K562 (cell line): ENCODE measurements at regions not wholly inside any gene's neighbourhood (a gene's known extent, or its start where the extent isn't known, plus 50 kb on each side); places are given as distances from the start of the nearest gene placed in this dataset.

Experiments
- AFF4 ChIP-seq: sonication (generic); formaldehyde crosslinking; IDR thresholded peaks from 2 replicates; pipeline ENCODE4 v1.8.0; 2023; ENCODE audit warnings: mild to moderate bottlenecking, missing genetic modification reagents
- CREB1 ChIP-seq, 2 experiments: sonication (generic) in 1 of 2; formaldehyde crosslinking in 1 of 2; IDR thresholded peaks; 2 replicates each; pipeline versions ENCODE4 v1.6.1 to v1.8.0; 2012 to 2022; ENCODE audit warnings: inconsistent platforms in 1 of 2, mild to moderate bottlenecking in 1 of 2, missing genetic modification reagents in 1 of 2, moderate library complexity in 1 of 2
- FOXK2 ChIP-seq, 2 experiments: fragments of 450-650 bp; IDR thresholded peaks in 1 of 2; conservative IDR thresholded peaks in 1 of 2; 2 replicates each; pipeline ENCODE4 v1.6.1; 2016; ENCODE audit warnings: low read depth in 2 of 2, mild to moderate bottlenecking in 1 of 2
- FOXM1 ChIP-seq, 2 experiments: fragments of 450-650 bp in 1 of 2; sonication (generic) in 1 of 2; formaldehyde crosslinking in 1 of 2; IDR thresholded peaks; 2 replicates each; pipeline versions ENCODE4 v1.6.1 to v1.9.0; 2017 to 2022; ENCODE audit warnings: low read depth in 2 of 2, mild to moderate bottlenecking in 2 of 2, missing genetic modification reagents in 1 of 2, moderate library complexity in 1 of 2
- HNRNPK ChIP-seq: fragments of 200-400 bp; formaldehyde crosslinking; IDR thresholded peaks from one replicate; pipeline ENCODE4 v1.6.1; 2018; ENCODE audit warnings: mild to moderate bottlenecking, low read depth, low read length; ENCODE audit not compliant: poor library complexity, severe bottlenecking
- IRF1 ChIP-seq: sonication (generic); formaldehyde crosslinking; IDR thresholded peaks from 2 replicates; pipeline ENCODE4 v1.8.0; 2022; ENCODE audit warnings: missing genetic modification reagents, mild to moderate bottlenecking, borderline replicate concordance
- RFX5 ChIP-seq: IDR thresholded peaks from 2 replicates; pipeline ENCODE4 v1.6.1; 2011; ENCODE audit warnings: low read depth, mild to moderate bottlenecking, improper control_type of control experiment, low read length
- SMC3 ChIP-seq: conservative IDR thresholded peaks from 2 replicates; pipeline ENCODE4 v1.6.1; 2011; ENCODE audit warnings: low read depth, low read length, improper control_type of control experiment; ENCODE audit not compliant: insufficient read depth
- TBL1XR1 ChIP-seq, 2 experiments: IDR thresholded peaks; 2 replicates each; pipeline ENCODE4 v1.6.1; 2012; ENCODE audit warnings: improper control_type of control experiment in 2 of 2, low read length in 2 of 2, mild to moderate bottlenecking in 1 of 2

- no peak for TF ChIP-seq RFX5
- TF ChIP-seq HNRNPK: no peak
- no peak for TF ChIP-seq AFF4 (CRISPR knock-in tag)
- TF ChIP-seq FOXM1 (IDR thresholded peaks at IDR 0.05; ENCODE audit: low read depth): no peak
- no peak for TF ChIP-seq FOXM1 (CRISPR knock-in tag; IDR thresholded peaks at IDR 0.05; ENCODE audit: low read depth)
- no peak for TF ChIP-seq FOXK2 (conservative IDR thresholded peaks at IDR 0.05 in 1 of 2, IDR thresholded peaks at IDR 0.05 in 1 of 2; ENCODE audit: low read depth in 2 of 2)
- TF ChIP-seq TBL1XR1 (IDR thresholded peaks at IDR 0.05; ENCODE audit: low read length in 2 of 2): no peak
- TF ChIP-seq CREB1 (IDR thresholded peaks at IDR 0.05): no peak
- no peak for TF ChIP-seq CREB1 (CRISPR knock-in tag; IDR thresholded peaks at IDR 0.05)
- TF ChIP-seq SMC3: no peak
- no peak for TF ChIP-seq IRF1
These were observed 70.2 kb downstream of the GPR6 start for GRCh38 chr6:110048221-110048875.
